ENCODE measurements at regions not wholly inside any gene's neighbourhood (a gene's known extent, or its start where the extent isn't known, plus 50 kb on each side); places are given as distances from the start of the nearest gene placed in this dataset.

DNA sequence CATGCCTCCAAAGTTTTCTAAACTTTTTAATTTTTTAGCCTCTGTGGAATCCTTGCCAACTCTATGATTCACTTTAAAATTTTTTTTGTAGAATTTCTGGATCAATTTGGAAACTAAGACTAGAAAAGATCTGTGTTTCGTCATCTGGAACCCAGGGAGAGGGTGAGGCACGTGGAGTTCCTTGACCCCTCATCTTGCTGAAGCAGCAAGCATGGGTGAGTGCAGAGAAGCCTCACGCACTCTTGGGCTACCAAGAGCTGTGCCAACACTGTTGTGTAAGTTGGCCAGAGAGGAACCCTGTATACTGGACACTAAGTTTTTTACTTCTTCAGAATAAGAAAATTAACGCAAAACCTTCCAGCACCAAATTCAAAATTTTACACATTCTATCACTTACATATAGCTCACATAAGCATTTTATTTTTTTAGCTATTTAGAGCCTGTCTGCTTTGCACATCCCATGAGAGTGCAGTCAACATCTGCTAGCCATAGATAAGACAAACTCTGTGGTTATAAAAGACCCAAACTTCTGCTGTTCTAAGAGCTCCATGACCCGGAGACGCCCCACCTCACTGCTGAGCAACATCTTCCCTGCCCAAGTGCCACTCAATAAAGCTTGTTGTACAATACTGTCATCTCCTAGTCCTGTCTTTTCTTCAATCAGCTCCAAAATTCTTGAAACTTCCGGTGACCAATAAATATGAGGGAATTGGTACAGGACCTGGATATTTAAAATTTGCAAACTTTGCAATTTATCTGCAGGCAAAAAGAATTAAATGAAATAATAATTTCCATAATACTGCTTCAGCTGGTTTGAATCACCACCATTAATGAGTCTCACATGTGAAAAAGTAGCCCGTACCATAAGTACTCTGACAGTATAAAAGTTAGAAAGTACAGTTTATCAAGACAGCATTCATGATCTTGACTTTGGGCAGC is 69.7 kb upstream of the ADCY2 start:
- H3K36me3 Mint-ChIP-seq, result no peaks in the 10 kb centered on the region
- H3K27ac Mint-ChIP-seq, result no peak overlapping the region
- H3K9me3 Mint-ChIP-seq, result peaks cover 0 to 4% (median 1%) of the 10 kb centered on the region in 3 donors
- no peaks in the 10 kb centered on the region for H3K27me3 Mint-ChIP-seq
- no peak overlapping the region for H3K4me3 Mint-ChIP-seq
- no peaks in the 10 kb centered on the region for H3K4me1 Mint-ChIP-seq

DNA sequence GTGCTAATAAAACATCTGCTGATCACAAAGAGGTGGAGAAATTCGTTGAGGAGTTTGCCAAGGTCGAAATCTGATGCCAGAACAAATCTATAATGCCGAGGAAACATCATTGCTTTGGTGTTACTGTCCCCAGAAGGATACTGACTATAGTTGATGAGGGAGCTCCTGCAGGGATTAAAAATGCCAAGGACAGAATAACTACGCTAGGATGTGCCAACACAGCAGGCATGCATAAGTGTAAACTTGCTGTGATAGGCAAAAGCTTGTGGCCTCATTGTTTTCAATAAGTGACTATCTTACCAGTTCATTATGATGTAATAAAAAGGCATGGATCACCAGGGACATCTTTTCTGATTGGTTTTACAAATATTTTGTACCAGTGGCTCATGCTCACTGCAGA is 66.8 kb upstream of the ADCY2 start:
- Mint-ChIP-seq H3K4me3 (no peak overlapping the region), H3K9me3 (peaks cover 0 to 2% (median 0%) of the 10 kb centered on the region in 3 donors), H3K4me1 (no peaks in the 10 kb centered on the region), H3K36me3 (no peaks in the 10 kb centered on the region), H3K27ac (no peak overlapping the region), H3K27me3 (no peaks in the 10 kb centered on the region)

DNA sequence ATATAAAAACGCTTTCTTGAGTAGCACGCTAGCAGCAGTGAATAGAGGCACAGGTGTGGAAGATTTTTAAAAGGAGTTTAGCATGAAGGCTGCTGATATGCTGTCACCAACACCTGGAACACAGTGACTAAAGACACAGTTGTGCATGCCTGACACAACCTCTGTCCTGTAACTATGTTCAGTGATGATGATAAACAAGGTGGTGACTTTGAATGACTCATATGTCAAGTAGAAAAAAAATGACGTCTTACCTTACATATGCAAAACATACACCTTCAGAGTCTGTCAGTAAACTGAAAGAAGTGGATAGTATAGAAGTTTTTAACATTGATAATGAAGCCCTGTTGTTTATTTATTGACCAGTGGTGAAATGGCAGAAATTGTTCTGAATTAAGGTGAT is 66.2 kb upstream of the ADCY2 start:
- Mint-ChIP-seq H3K4me1 (no peaks in the 10 kb centered on the region), H3K27me3 (no peaks in the 10 kb centered on the region), H3K36me3 (no peaks in the 10 kb centered on the region), H3K9me3 (peaks cover 0 to 6% (median 0%) of the 10 kb centered on the region in 3 donors), H3K4me3 (no peak overlapping the region), H3K27ac (no peak overlapping the region)

- Mint-ChIP-seq H3K4me1 (no peaks in the 10 kb centered on the region), H3K9me3 (peaks cover 0 to 6% (median 0%) of the 10 kb centered on the region in 3 donors), H3K4me3 (no peak overlapping the region)
Measured at GRCh38 chr5:7330256-7330655, 65.7 kb upstream of the ADCY2 start.

GRCh38 chr5:7331131-7331530 is 64.8 kb upstream of the ADCY2 start:
- no peak overlapping the region for H3K4me3 Mint-ChIP-seq
- H3K4me1 Mint-ChIP-seq, result no peaks in the 10 kb centered on the region
- H3K27me3 Mint-ChIP-seq, result no peaks in the 10 kb centered on the region
- peaks cover 0 to 6% (median 3%) of the 10 kb centered on the region in 3 donors for H3K9me3 Mint-ChIP-seq
- H3K27ac Mint-ChIP-seq, result no peak overlapping the region
- H3K36me3 Mint-ChIP-seq, result no peaks in the 10 kb centered on the region

More at GRCh38 chr5:7330256-7330655, 65.7 kb upstream of the ADCY2 start:
- Mint-ChIP-seq H3K27ac (no peak overlapping the region), H3K36me3 (no peaks in the 10 kb centered on the region), H3K27me3 (no peaks in the 10 kb centered on the region)

Measured in IgD-negative memory B cell (primary cell).